ENCODE measurements at regions not wholly inside any gene's neighbourhood (a gene's known extent, or its start where the extent isn't known, plus 50 kb on each side); places are given as distances from the start of the nearest gene placed in this dataset.

DNA sequence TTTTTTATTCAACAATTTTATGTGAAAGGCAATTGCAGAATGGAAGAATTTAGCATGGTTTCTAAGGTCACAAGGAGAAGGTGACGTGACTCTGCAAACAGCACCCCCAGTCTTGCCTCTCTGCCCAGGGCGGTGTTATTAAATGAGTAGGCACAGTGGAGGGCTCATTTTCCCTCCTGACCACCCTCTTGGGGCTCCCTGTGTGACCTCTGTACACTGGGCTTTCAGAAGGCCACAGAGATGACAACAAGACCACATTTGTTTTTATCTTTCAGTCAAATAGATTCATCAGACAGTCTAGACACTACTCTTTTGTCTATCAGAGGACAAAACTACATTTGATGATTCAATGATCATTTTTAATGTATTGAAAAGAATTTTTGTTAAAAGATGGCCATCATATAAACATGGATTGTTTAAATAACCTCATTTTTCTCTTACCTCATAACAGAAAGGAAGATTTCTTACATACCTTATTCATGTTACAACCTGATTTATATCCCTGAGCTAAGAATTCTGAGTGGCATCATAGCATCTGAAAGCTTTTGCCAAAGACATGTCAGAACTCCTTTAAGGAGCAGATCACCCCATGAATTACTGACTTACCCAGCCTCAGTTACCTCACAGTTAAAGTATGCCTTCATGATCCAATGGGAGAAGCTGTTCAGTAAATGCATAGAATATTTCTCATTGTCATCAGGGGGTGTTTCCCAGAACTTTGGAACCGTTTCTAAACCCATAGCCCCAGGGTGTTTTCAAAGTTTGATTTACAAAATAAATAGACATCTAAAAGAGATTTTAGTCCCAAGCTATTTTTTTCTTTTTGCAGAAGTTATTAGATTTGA, 184.0 kb upstream of the RFC3 start:
- no peak overlapping the region for H3K23ac ChIP-seq (ENCODE audit: low read length)
- H4K5ac ChIP-seq (ENCODE audit: low read length), result no peak overlapping the region
- peak; percentile 75 for DNase-seq
- H3K79me1 ChIP-seq (ENCODE audit: low read length), result no peaks in the 10 kb centered on the region
- peak overlapping the region; percentile 84 for H3K18ac ChIP-seq (ENCODE audit: low read length)
- H2BK5ac ChIP-seq (ENCODE audit: low read length), result peak overlapping the region; percentile 40
- H2BK120ac ChIP-seq (ENCODE audit: low read depth, low read length), result no peak overlapping the region
- H2AK5ac ChIP-seq (ENCODE audit: low read length), result no peak overlapping the region
- no peak overlapping the region for H3K4me3 ChIP-seq (ENCODE audit: low read length)
- no CpG with 5 or more reads among the region's 3 CpGs for WGBS (ENCODE audit: extremely low coverage, insufficient coverage, low lambda C conversion rate)
- no peaks in the 10 kb centered on the region for H3K36me3 ChIP-seq (ENCODE audit: control insufficient read depth, insufficient read depth, low read length)
- no peaks in the 10 kb centered on the region for H3K27me3 ChIP-seq (ENCODE audit: insufficient read depth, low read length, poor library complexity)
- H4K8ac ChIP-seq (ENCODE audit: low read depth, low read length), result no peak overlapping the region
- peak overlapping the region; percentile 57 for H2BK15ac ChIP-seq (replicated peaks; ENCODE audit: low read depth)
- H3K4ac ChIP-seq (ENCODE audit: low read depth, low read length), result no peak overlapping the region
- H3K56ac ChIP-seq (ENCODE audit: low read length), result no peak overlapping the region
- H3K4me2 ChIP-seq (ENCODE audit: low read length), result no peak overlapping the region
- no peak overlapping the region for H3K9ac ChIP-seq (ENCODE audit: low read length)
- peaks cover 11% of the 10 kb centered on the region for H3K4me1 ChIP-seq (ENCODE audit: control insufficient read depth, low read depth, low read length)
- no peak overlapping the region for H3K27ac ChIP-seq (ENCODE audit: low read depth, low read length)
- no peaks in the 10 kb centered on the region for H3K79me2 ChIP-seq (ENCODE audit: control insufficient read depth, insufficient read depth, low read length)

DNA sequence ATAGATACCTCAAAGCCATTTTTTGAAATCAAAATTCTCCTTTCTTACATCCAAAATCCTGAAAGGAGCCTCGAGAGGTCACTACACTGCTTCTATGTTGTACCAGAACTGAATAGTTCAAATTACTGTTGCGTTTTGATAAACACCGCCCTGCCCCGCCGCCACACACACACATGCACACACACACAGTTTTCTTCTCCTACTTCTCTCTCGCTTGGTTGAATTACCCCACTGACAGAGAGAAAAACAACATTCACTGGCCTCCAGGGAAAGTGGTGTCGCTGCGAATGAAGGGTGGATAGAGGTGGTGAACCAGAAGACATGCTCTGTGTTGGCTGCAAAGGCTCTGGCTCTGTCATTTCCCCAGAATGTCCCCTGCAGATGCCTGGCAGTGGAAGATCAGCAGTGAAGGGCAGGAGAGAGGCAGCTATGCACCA, 183.4 kb upstream of the RFC3 start:
- H3K27ac ChIP-seq (ENCODE audit: low read depth, low read length), result no peak overlapping the region
- H2BK120ac ChIP-seq (ENCODE audit: low read depth, low read length), result no peak overlapping the region
- no peaks in the 10 kb centered on the region for H3K36me3 ChIP-seq (ENCODE audit: control insufficient read depth, insufficient read depth, low read length)
- H2BK15ac ChIP-seq (replicated peaks; ENCODE audit: low read depth), result no peak overlapping the region
- no CpG with 5 or more reads among the region's 8 CpGs for WGBS (ENCODE audit: extremely low coverage, insufficient coverage, low lambda C conversion rate)
- H3K79me1 ChIP-seq (ENCODE audit: low read length), result no peaks in the 10 kb centered on the region
- no peak overlapping the region for H3K4me2 ChIP-seq (ENCODE audit: low read length)
- H4K8ac ChIP-seq (ENCODE audit: low read depth, low read length), result no peak overlapping the region
- no peak overlapping the region for H2AK5ac ChIP-seq (ENCODE audit: low read length)
- H4K5ac ChIP-seq (ENCODE audit: low read length), result no peak overlapping the region
- no peak overlapping the region for H3K4ac ChIP-seq (ENCODE audit: low read depth, low read length)
- H3K9ac ChIP-seq (ENCODE audit: low read length), result no peak overlapping the region
- peaks cover 15% of the 10 kb centered on the region for H3K4me1 ChIP-seq (ENCODE audit: control insufficient read depth, low read depth, low read length)
- no peaks in the 10 kb centered on the region for H3K79me2 ChIP-seq (ENCODE audit: control insufficient read depth, insufficient read depth, low read length)
- no peak overlapping the region for H2BK5ac ChIP-seq (ENCODE audit: low read length)
- no peak for DNase-seq
- H3K18ac ChIP-seq (ENCODE audit: low read length), result no peak overlapping the region
- H3K23ac ChIP-seq (ENCODE audit: low read length), result no peak overlapping the region
- H3K4me3 ChIP-seq (ENCODE audit: low read length), result no peak overlapping the region
- no peaks in the 10 kb centered on the region for H3K27me3 ChIP-seq (ENCODE audit: insufficient read depth, low read length, poor library complexity)
- no peak overlapping the region for H3K56ac ChIP-seq (ENCODE audit: low read length)

DNA sequence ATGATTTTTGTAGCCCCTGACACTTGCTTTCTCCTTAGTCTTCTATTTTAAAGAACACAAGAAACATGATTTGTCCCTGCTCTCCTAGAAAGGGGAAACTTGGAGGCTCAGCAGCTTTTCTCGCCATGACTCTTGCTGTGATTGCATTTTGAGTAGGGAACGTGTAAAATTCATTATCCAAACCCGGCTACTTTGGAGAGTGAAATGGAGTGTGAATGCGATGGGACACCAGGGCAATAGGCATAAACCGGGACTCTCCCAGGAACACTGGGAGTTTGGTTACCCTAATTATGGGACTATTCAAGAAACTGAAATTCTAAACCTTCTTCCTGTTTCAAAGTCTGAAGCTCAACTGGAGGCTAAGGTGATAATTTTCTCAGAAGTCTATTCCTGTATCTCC, 181.7 kb upstream of the RFC3 start:
- no peaks in the 10 kb centered on the region for H3K36me3 ChIP-seq (ENCODE audit: control insufficient read depth, insufficient read depth, low read length)
- no peak overlapping the region for H2BK15ac ChIP-seq (replicated peaks; ENCODE audit: low read depth)
- peak overlapping the region; percentile 35 for H3K56ac ChIP-seq (ENCODE audit: low read length)
- no peak for DNase-seq
- no peak overlapping the region for H3K4me3 ChIP-seq (ENCODE audit: low read length)
- H2AK5ac ChIP-seq (ENCODE audit: low read length), result no peak overlapping the region
- no peak overlapping the region for H3K9ac ChIP-seq (ENCODE audit: low read length)
- no peak overlapping the region for H2BK120ac ChIP-seq (ENCODE audit: low read depth, low read length)
- no peak overlapping the region for H4K8ac ChIP-seq (ENCODE audit: low read depth, low read length)
- no peaks in the 10 kb centered on the region for H3K79me1 ChIP-seq (ENCODE audit: low read length)
- no peak overlapping the region for H3K18ac ChIP-seq (ENCODE audit: low read length)
- H3K4ac ChIP-seq (ENCODE audit: low read depth, low read length), result no peak overlapping the region
- peaks cover 20% of the 10 kb centered on the region for H3K4me1 ChIP-seq (ENCODE audit: control insufficient read depth, low read depth, low read length)
- H3K27ac ChIP-seq (ENCODE audit: low read depth, low read length), result no peak overlapping the region
- H3K27me3 ChIP-seq (ENCODE audit: insufficient read depth, low read length, poor library complexity), result no peaks in the 10 kb centered on the region
- WGBS (ENCODE audit: extremely low coverage, insufficient coverage, low lambda C conversion rate), result no CpG with 5 or more reads among the region's 5 CpGs
- no peak overlapping the region for H4K5ac ChIP-seq (ENCODE audit: low read length)
- H3K79me2 ChIP-seq (ENCODE audit: control insufficient read depth, insufficient read depth, low read length), result no peaks in the 10 kb centered on the region
- no peak overlapping the region for H2BK5ac ChIP-seq (ENCODE audit: low read length)
- no peak overlapping the region for H3K23ac ChIP-seq (ENCODE audit: low read length)
- H3K4me2 ChIP-seq (ENCODE audit: low read length), result no peak overlapping the region

DNA sequence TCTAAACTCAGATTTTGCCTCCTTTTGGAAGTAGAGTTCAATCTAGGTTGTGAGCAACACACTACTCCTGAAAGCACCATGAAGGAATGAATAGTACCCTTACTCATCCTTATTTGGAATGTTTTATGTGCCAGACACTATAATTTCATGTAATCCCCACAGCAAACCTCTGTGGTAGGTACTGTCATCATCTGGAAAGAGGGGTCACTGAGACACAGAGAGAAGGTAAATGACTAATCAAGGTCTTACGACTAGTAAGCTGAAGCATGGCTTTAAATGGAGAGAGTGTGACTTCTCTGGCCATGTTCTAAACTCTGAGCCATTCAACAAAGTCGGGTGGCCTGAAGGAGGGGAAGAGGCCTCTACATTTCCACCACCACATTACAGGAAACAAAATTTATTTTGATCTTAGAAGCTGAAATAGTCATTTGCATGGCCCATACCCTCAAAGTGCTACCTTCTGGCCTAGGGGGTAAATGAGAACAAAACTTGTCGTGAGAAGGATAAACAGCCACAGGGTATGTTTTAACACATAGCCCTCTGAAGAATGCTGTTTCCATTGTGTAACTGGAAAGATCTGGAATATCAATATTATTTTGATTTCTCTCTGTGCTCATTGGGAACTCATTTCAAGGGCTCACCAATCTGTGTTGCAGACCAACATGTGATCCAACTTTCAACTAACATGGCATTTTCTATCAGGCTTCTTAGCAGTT, 180.8 kb upstream of the RFC3 start:
- H3K36me3 ChIP-seq (ENCODE audit: control insufficient read depth, insufficient read depth, low read length), result no peaks in the 10 kb centered on the region
- H3K18ac ChIP-seq (ENCODE audit: low read length), result peak overlapping the region; percentile 95
- H3K4me3 ChIP-seq (ENCODE audit: low read length), result no peak overlapping the region
- H3K4me2 ChIP-seq (ENCODE audit: low read length), result no peak overlapping the region
- H2BK120ac ChIP-seq (ENCODE audit: low read depth, low read length), result peak overlapping the region; percentile 23
- H3K56ac ChIP-seq (ENCODE audit: low read length), result peak overlapping the region; percentile 17
- no peaks in the 10 kb centered on the region for H3K27me3 ChIP-seq (ENCODE audit: insufficient read depth, low read length, poor library complexity)
- no peaks in the 10 kb centered on the region for H3K79me2 ChIP-seq (ENCODE audit: control insufficient read depth, insufficient read depth, low read length)
- no peak overlapping the region for H4K8ac ChIP-seq (ENCODE audit: low read depth, low read length)
- no peak overlapping the region for H3K9ac ChIP-seq (ENCODE audit: low read length)
- no CpG with 5 or more reads among the region's 3 CpGs for WGBS (ENCODE audit: extremely low coverage, insufficient coverage, low lambda C conversion rate)
- H3K4me1 ChIP-seq (ENCODE audit: control insufficient read depth, low read depth, low read length), result peaks cover 22% of the 10 kb centered on the region
- peak overlapping the region; percentile 52 for H3K4ac ChIP-seq (ENCODE audit: low read depth, low read length)
- peak overlapping the region; percentile 41 for H2BK5ac ChIP-seq (ENCODE audit: low read length)
- peak overlapping the region; percentile 13 for H2BK15ac ChIP-seq (replicated peaks; ENCODE audit: low read depth)
- peak overlapping the region; percentile 7 for H2AK5ac ChIP-seq (ENCODE audit: low read length)
- H3K23ac ChIP-seq (ENCODE audit: low read length), result no peak overlapping the region
- no peak for DNase-seq
- H4K5ac ChIP-seq (ENCODE audit: low read length), result no peak overlapping the region
- no peaks in the 10 kb centered on the region for H3K79me1 ChIP-seq (ENCODE audit: low read length)
- H3K27ac ChIP-seq (ENCODE audit: low read depth, low read length), result peak overlapping the region; percentile 39

DNA sequence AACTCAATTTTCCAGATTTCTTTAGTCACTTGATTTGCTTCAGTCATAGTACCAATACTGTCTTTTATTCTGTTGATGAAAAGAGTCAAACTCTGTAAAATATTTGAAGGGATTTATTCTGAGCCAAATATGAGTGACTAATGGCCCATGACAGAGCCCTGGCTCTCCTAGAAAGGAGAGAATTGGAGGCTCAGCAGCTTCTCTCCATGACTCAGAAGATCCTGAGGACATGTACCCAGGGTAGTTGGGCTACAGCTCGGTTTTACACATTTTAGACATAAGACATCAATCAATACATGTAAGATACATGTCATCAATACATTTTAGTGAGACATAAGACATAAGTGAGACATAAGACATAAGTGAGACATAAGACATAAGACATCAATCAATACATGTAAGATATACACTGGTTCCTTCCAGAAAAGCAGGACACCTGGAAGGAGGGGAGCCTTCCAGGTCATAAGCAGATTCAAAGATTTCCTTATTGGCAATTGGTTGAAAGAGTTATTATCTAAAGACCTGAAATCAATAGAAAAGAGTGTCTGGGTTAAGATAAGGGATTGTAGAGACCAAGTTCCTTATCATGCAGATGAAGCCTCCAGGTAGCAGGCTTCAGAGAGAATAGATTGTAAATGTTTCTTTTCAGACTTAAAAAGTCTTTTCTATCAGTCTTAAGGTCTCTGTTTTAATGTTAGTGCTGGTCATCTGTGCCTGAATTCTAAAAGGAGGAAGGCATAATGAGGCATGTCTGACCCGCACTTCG, 179.8 kb upstream of the RFC3 start:
- no peak overlapping the region for H2BK120ac ChIP-seq (ENCODE audit: low read depth, low read length)
- H3K4ac ChIP-seq (ENCODE audit: low read depth, low read length), result peak overlapping the region; percentile 27
- peak; percentile 54 for DNase-seq
- no peaks in the 10 kb centered on the region for H3K27me3 ChIP-seq (ENCODE audit: insufficient read depth, low read length, poor library complexity)
- H3K56ac ChIP-seq (ENCODE audit: low read length), result no peak overlapping the region
- no peak overlapping the region for H4K5ac ChIP-seq (ENCODE audit: low read length)
- H2BK5ac ChIP-seq (ENCODE audit: low read length), result peak overlapping the region; percentile 89
- no peak overlapping the region for H4K8ac ChIP-seq (ENCODE audit: low read depth, low read length)
- H3K36me3 ChIP-seq (ENCODE audit: control insufficient read depth, insufficient read depth, low read length), result no peaks in the 10 kb centered on the region
- no peak overlapping the region for H2BK15ac ChIP-seq (replicated peaks; ENCODE audit: low read depth)
- H3K23ac ChIP-seq (ENCODE audit: low read length), result no peak overlapping the region
- no peaks in the 10 kb centered on the region for H3K79me1 ChIP-seq (ENCODE audit: low read length)
- no peak overlapping the region for H3K4me2 ChIP-seq (ENCODE audit: low read length)
- WGBS (ENCODE audit: extremely low coverage, insufficient coverage, low lambda C conversion rate), result no CpG with 5 or more reads among the region's 3 CpGs
- peaks cover 26% of the 10 kb centered on the region for H3K4me1 ChIP-seq (ENCODE audit: control insufficient read depth, low read depth, low read length)
- peak overlapping the region; percentile 58 for H3K27ac ChIP-seq (ENCODE audit: low read depth, low read length)
- H2AK5ac ChIP-seq (ENCODE audit: low read length), result no peak overlapping the region
- no peak overlapping the region for H3K9ac ChIP-seq (ENCODE audit: low read length)
- H3K18ac ChIP-seq (ENCODE audit: low read length), result peak overlapping the region; percentile 75
- H3K4me3 ChIP-seq (ENCODE audit: low read length), result no peak overlapping the region
- H3K79me2 ChIP-seq (ENCODE audit: control insufficient read depth, insufficient read depth, low read length), result no peaks in the 10 kb centered on the region
